ENCODE measurements at regions not wholly inside any gene's neighbourhood (a gene's known extent, or its start where the extent isn't known, plus 50 kb on each side); places are given as distances from the start of the nearest gene placed in this dataset.

DNA sequence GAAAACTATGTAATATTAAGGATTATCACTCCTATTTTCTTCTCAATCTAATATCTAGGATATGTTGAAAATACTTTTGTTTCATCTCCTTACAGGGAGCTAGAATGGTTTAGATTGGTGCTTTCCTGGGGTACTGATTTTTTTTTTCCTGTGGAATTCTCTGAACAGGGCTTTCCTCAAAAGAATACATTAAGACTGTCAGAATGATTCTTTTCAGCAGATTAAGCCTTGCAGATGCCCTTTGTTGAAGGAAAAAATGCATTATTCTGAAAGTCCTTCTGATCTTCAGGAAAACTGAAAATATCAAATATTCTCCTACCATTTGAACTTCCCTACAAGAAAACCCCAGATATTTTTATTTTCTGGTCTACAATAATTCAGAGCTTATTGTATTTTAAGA is 178.9 kb downstream of the SOX4 start:
- H3K4me3 ChIP-seq (ENCODE audit: control insufficient read depth in 2 of 3, extremely low read depth in 1 of 3, insufficient read depth in 2 of 3, low read depth in 1 of 3, low read length in 3 of 3): no peak overlapping the region
- H2AFZ ChIP-seq (ENCODE audit: control insufficient read depth, low read length): no peak overlapping the region
- H3K4me2 ChIP-seq (ENCODE audit: control insufficient read depth, extremely low read depth, insufficient read depth, low read depth, low read length): no peak overlapping the region
- no peaks in the 10 kb centered on the region for H3K9me1 ChIP-seq (ENCODE audit: control insufficient read depth, extremely low read depth, insufficient read depth, low read length)
- no peaks in the 10 kb centered on the region for H3K79me2 ChIP-seq (ENCODE audit: control insufficient read depth, insufficient read depth, low read length)
- H3K36me3 ChIP-seq (ENCODE audit: control insufficient read depth in 2 of 2, extremely low read depth in 1 of 2, insufficient read depth in 2 of 2, low read length in 2 of 2): no peaks in the 10 kb centered on the region
- DNase-seq (ENCODE audit: low read depth, low spot score) (no peak), FAIRE-seq (no peak)
- no peaks in the 10 kb centered on the region for H3K9me3 ChIP-seq (ENCODE audit: control insufficient read depth, low read depth, low read length)
- peaks cover 19% of the 10 kb centered on the region for H3K4me1 ChIP-seq (ENCODE audit: control insufficient read depth, extremely low read depth, insufficient read depth, low read length)
- TF ChIP-seq, protein P1, sequence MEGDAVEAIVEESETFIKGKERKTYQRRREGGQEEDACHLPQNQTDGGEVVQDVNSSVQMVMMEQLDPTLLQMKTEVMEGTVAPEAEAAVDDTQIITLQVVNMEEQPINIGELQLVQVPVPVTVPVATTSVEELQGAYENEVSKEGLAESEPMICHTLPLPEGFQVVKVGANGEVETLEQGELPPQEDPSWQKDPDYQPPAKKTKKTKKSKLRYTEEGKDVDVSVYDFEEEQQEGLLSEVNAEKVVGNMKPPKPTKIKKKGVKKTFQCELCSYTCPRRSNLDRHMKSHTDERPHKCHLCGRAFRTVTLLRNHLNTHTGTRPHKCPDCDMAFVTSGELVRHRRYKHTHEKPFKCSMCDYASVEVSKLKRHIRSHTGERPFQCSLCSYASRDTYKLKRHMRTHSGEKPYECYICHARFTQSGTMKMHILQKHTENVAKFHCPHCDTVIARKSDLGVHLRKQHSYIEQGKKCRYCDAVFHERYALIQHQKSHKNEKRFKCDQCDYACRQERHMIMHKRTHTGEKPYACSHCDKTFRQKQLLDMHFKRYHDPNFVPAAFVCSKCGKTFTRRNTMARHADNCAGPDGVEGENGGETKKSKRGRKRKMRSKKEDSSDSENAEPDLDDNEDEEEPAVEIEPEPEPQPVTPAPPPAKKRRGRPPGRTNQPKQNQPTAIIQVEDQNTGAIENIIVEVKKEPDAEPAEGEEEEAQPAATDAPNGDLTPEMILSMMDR (optimal IDR thresholded peaks at IDR 0.05 in 1 of 3, IDR thresholded peaks at IDR 0.05 in 1 of 3, conservative IDR thresholded peaks at IDR 0.05 in 1 of 3; ENCODE audit: extremely low read depth in 1 of 3, insufficient read depth in 2 of 3, low read length in 3 of 3): no peak
- no peak for TF ChIP-seq EZH2 (IDR thresholded peaks at IDR 0.05; ENCODE audit: low read length)
- no peak overlapping the region for H3K27ac ChIP-seq (ENCODE audit: control insufficient read depth, insufficient read depth, low read length)
- H3K27me3 ChIP-seq (ENCODE audit: control insufficient read depth, extremely low read depth, insufficient read depth, low read length): no peaks in the 10 kb centered on the region
- no peaks in the 10 kb centered on the region for H4K20me1 ChIP-seq (ENCODE audit: control insufficient read depth, extremely low read depth, insufficient read depth, low read length)
- H3K9ac ChIP-seq (ENCODE audit: control insufficient read depth, extremely low read depth, insufficient read depth, low read length): no peak overlapping the region
- dilution Hi-C loops (cut with MboI; ENCODE audit: extremely low pct_ligation_motif_present, low sequenced_read_pairs): no loop called here

DNA sequence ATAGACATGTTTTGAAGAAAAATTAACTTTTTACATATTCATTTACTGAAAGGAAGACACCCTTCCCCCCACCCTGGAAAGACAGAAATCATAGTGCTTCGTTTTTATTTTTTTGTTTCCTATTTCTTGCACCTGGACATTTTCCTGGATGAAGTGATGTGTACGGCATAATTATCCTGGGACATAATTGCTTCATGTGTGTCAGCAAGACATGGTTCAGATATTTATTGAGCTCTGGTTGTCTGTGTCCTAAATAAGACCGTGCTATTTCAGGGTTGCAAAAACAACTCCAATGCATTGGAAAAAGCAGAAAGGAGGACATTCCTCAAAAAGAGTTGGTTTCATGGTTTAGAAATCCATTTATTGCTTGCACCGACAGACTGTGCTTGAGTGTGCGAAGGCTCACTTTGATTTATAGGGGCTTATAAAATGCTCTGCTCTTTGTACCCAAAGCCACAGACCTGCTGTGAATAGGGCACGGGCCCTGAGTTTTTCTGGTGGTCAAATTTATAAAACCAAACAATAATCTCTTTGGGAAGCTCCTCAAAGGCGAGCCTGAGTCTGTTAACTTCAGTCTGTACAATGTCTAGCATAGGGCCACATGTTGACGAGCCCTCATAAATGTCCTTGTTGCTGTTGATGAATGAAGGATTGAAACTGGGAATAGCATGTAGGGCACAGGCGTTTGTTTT is 179.5 kb downstream of the SOX4 start:
- Histone ChIP-seq H3K9ac (ENCODE audit: control insufficient read depth, extremely low read depth, insufficient read depth, low read length) (no peak overlapping the region), H3K4me1 (ENCODE audit: control insufficient read depth, extremely low read depth, insufficient read depth, low read length) (peaks cover 19% of the 10 kb centered on the region), H4K20me1 (ENCODE audit: control insufficient read depth, extremely low read depth, insufficient read depth, low read length) (no peaks in the 10 kb centered on the region), H3K9me1 (ENCODE audit: control insufficient read depth, extremely low read depth, insufficient read depth, low read length) (no peaks in the 10 kb centered on the region), H3K36me3 (ENCODE audit: control insufficient read depth in 2 of 2, extremely low read depth in 1 of 2, insufficient read depth in 2 of 2, low read length in 2 of 2) (no peaks in the 10 kb centered on the region), H3K4me3 (ENCODE audit: control insufficient read depth in 2 of 3, extremely low read depth in 1 of 3, insufficient read depth in 2 of 3, low read depth in 1 of 3, low read length in 3 of 3) (no peak overlapping the region), H3K27ac (ENCODE audit: control insufficient read depth, insufficient read depth, low read length) (no peak overlapping the region), H3K9me3 (ENCODE audit: control insufficient read depth, low read depth, low read length) (no peaks in the 10 kb centered on the region), H2AFZ (ENCODE audit: control insufficient read depth, low read length) (no peak overlapping the region), H3K79me2 (ENCODE audit: control insufficient read depth, insufficient read depth, low read length) (no peaks in the 10 kb centered on the region), H3K4me2 (ENCODE audit: control insufficient read depth, extremely low read depth, insufficient read depth, low read depth, low read length) (no peak overlapping the region), H3K27me3 (ENCODE audit: control insufficient read depth, extremely low read depth, insufficient read depth, low read length) (no peaks in the 10 kb centered on the region)
- no peak for TF ChIP-seq EZH2 (IDR thresholded peaks at IDR 0.05; ENCODE audit: low read length)
- TF ChIP-seq, protein P1 (optimal IDR thresholded peaks at IDR 0.05 in 1 of 3, IDR thresholded peaks at IDR 0.05 in 1 of 3, conservative IDR thresholded peaks at IDR 0.05 in 1 of 3; ENCODE audit: extremely low read depth in 1 of 3, insufficient read depth in 2 of 3, low read length in 3 of 3): no peak
- FAIRE-seq: no peak
- dilution Hi-C loops (cut with MboI; ENCODE audit: extremely low pct_ligation_motif_present, low sequenced_read_pairs): no loop called here
- no peak for DNase-seq (ENCODE audit: low read depth, low spot score)

Data from keratinocyte (primary cell).